ENCODE measurements at regions not wholly inside any gene's neighbourhood (a gene's known extent, or its start where the extent isn't known, plus 50 kb on each side); places are given as distances from the start of the nearest gene placed in this dataset.
"Not testable (repeated sequence)": the region's sequence is repeated elsewhere in the genome, so short reads cannot be mapped to it uniquely, and the experiment has no call there.

- no peak overlapping the region for H3K4me3 ChIP-seq
- no peaks in the 10 kb centered on the region for H3K27me3 ChIP-seq
- H3K9me3 ChIP-seq: no peaks in the 10 kb centered on the region
- no peak for DNase-seq
- H3K4me1 ChIP-seq: no peaks in the 10 kb centered on the region
- TF ChIP-seq, protein P1, sequence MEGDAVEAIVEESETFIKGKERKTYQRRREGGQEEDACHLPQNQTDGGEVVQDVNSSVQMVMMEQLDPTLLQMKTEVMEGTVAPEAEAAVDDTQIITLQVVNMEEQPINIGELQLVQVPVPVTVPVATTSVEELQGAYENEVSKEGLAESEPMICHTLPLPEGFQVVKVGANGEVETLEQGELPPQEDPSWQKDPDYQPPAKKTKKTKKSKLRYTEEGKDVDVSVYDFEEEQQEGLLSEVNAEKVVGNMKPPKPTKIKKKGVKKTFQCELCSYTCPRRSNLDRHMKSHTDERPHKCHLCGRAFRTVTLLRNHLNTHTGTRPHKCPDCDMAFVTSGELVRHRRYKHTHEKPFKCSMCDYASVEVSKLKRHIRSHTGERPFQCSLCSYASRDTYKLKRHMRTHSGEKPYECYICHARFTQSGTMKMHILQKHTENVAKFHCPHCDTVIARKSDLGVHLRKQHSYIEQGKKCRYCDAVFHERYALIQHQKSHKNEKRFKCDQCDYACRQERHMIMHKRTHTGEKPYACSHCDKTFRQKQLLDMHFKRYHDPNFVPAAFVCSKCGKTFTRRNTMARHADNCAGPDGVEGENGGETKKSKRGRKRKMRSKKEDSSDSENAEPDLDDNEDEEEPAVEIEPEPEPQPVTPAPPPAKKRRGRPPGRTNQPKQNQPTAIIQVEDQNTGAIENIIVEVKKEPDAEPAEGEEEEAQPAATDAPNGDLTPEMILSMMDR (IDR thresholded peaks at IDR 0.05): no peak
- H3K36me3 ChIP-seq: no peaks in the 10 kb centered on the region
- no peak overlapping the region for H3K27ac ChIP-seq
Measured at GRCh38 chr3:31105438-31106077, 211.1 kb upstream of the GADL1 start.

- no peaks in the 10 kb centered on the region for H3K36me3 ChIP-seq
- H3K9me3 ChIP-seq: no peaks in the 10 kb centered on the region
- no peak overlapping the region for H3K4me3 ChIP-seq
- no peak overlapping the region for H3K27ac ChIP-seq
- H3K27me3 ChIP-seq: no peaks in the 10 kb centered on the region
- no peak for DNase-seq
- no peak for TF ChIP-seq POLR2A (IDR thresholded peaks at IDR 0.05)
- TF ChIP-seq, protein P1 (IDR thresholded peaks at IDR 0.05): no peak
- H3K4me1 ChIP-seq: no peaks in the 10 kb centered on the region
Measured at GRCh38 chr3:31106204-31106603, 211.7 kb upstream of the GADL1 start.

DNA sequence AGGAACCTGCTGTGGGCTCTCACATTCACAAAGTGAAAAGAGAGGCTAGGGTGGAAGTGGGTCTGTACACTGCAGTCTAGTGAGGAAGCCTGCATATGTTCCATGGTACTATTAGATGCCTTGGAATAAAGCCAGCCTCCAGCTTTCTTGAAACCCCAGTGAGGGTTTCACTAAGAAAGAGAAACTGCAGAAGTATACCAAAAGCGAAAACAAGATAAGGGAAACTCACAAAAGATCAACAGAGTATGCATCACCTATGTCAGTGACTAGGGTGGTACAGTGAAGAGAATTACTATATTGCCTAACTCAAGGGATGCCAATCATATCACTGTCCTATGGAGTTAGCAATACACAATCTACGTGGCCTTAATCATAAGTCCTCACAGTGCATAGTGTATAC lies 212.5 kb upstream of the GADL1 start:
- Histone ChIP-seq H3K4me1 (no peaks in the 10 kb centered on the region), H3K27me3 (no peaks in the 10 kb centered on the region), H3K9me3 (no peaks in the 10 kb centered on the region), H3K4me3 (no peak overlapping the region), H3K36me3 (no peaks in the 10 kb centered on the region), H3K27ac (no peak overlapping the region)
- TF ChIP-seq POLR2A (IDR thresholded peaks at IDR 0.05): no peak
- TF ChIP-seq, protein P1 (IDR thresholded peaks at IDR 0.05): no peak
- no peak for DNase-seq

DNA sequence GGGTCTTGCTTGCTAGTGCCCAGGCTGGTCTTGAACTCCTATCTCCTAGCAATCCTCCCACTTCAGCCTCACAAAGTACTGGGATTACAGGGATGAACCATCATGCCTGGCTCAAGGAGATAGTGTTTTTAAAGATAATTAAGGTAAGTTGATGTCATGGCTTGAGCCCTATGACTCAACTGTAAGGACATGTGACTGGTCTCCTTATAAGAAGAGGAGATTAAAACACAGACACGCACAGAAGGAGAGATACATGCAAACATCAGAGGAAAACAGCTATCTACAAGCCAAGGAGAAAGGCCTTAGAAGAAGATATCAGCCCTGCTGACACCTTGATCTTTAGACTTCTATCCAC lies 220.4 kb upstream of the GADL1 start:
- no peak for TF ChIP-seq POLR2A (IDR thresholded peaks at IDR 0.05)
- TF ChIP-seq, protein P1 (IDR thresholded peaks at IDR 0.05): no peak
- Histone ChIP-seq H3K27me3 (no peaks in the 10 kb centered on the region), H3K4me1 (no peaks in the 10 kb centered on the region), H3K9me3 (no peaks in the 10 kb centered on the region), H3K4me3 (no peak overlapping the region), H3K36me3 (no peaks in the 10 kb centered on the region), H3K27ac (no peak overlapping the region)
- DNase-seq: no peak

DNA sequence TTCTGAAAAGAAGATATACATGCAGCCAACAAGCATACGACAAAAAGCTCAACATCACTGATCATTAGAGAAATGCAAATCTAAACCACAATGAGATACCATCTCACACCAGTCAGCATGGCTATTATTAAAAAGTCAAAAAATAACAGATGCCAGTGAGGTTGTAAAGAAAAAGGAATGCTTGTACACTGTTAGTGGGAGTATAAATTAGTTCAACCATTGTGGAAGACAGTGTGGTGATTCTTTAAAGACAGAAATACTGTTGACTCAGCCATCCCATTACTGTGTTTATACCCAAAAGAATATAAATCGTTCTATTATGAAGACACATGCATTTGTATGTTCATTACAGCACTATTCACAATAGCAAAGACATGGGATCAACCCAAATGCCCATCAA lies 221.1 kb upstream of the GADL1 start:
- H3K36me3 ChIP-seq, H3K27me3 ChIP-seq, H3K9me3 ChIP-seq, H3K27ac ChIP-seq, H3K4me3 ChIP-seq, DNase-seq, H3K4me1 ChIP-seq: not testable (repeated sequence)

- Histone ChIP-seq H3K4me3 (no peak overlapping the region), H3K9me3 (no peaks in the 10 kb centered on the region), H3K27ac (no peak overlapping the region), H3K4me1 (no peaks in the 10 kb centered on the region), H3K27me3 (no peaks in the 10 kb centered on the region), H3K36me3 (no peaks in the 10 kb centered on the region)
- TF ChIP-seq, protein P1 (IDR thresholded peaks at IDR 0.05): no peak
- TF ChIP-seq POLR2A (IDR thresholded peaks at IDR 0.05): no peak
- no peak for DNase-seq
Measured at GRCh38 chr3:31116651-31117050, 222.2 kb upstream of the GADL1 start.

Data from Peyer's patch (tissue), 4 donors.